ENCODE measurements at regions not wholly inside any gene's neighbourhood (a gene's known extent, or its start where the extent isn't known, plus 50 kb on each side); places are given as distances from the start of the nearest gene placed in this dataset.
A peak's percentile ranks its signal among the peaks of the same experiment; 100 is the strongest.

DNA sequence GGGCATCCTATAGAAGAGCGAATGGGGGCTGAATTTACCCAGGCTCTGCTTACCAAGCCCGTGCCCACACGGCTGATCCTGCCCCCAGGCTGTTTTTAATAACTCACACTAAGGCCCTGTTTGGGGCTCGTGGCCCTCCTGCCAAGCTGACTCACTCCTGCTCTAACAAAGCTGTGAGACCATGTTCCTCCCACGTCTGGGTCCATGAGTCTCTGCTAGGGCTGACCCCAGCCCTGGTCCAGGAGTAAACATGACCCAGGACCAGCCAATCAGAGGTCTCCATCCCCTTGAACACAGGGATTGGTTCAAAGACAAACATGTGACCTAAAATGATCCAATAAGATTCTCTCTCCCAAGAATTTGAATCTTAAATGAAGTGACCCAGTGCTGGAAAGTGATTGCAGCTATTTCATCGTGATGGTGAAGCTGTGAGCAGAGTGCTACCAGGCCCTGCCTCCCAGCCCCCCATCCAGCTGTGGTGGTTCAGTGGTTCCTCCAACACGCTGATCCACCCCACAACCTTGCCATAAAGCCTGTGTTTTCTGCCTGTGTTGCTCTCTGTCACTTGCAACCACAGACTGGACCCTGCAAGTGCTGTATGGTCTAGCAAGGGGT is 57.2 kb downstream of the C16orf82 start:
- DNase-seq (ENCODE audit: low read depth in 4 of 4, low spot score in 3 of 4) = no peak

DNA sequence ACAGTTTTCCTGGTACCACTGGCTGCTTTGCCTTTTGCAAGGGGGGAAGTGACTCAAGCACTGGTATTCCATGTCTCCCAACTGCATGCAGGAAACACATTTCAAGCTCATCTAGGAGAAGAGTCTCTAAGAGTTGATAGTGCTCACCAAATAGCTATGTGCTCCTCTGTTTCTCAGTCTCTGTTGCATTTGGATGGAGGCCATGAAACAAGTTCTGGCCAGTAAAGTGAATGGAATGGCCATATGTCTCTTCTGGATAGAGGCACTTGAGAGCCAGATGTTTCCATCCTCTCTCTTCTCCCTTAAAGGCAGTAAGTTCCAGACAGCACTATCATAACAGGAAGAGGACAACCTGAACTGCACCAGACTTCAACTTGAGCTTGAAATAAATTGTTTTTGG is 60.6 kb downstream of the C16orf82 start:
- no peak for DNase-seq (ENCODE audit: low read depth in 4 of 4, low spot score in 3 of 4)

DNA sequence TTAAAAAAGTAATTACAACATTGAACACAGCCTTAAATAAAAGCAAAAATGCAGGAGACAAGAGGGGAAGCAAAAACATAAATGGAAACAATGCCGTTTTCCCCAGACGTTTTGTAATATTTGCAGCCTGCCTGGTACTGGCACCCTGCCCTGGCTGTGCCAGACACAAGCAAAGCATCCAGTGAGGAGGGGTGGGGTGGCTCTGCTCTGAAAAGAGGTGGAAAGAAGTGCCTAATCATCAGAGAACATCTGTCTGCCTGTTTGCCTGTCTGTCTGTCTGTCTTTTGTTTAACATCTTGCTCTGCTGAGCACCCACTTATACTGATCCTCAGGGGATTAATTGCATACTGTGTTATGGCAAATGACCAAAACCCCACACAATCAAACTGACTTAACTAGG is 62.7 kb downstream of the C16orf82 start:
- DNase-seq (ENCODE audit: low read depth in 4 of 4, low spot score in 3 of 4) = no peak

DNA sequence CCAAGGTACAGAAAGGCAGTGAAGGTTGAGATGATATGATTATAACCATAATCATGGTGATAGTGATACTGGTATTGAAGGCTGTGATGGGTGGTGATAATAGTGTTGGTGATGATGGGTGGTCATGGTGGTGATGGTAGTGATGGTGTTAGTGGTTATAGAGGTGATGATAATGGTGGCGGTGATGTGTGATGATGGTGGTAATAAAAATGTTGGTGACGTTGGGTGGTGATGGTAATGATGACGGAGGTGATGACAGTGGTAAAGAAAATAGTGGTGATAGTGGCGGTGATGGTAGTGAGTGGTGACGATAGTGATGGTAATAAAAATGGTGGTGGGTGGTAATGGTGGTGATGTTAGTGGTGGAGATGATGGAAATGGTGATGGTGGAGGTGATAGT is 65.1 kb upstream of the KDM8 start:
- no peak for DNase-seq (ENCODE audit: low read depth in 4 of 4, low spot score in 3 of 4)

DNA sequence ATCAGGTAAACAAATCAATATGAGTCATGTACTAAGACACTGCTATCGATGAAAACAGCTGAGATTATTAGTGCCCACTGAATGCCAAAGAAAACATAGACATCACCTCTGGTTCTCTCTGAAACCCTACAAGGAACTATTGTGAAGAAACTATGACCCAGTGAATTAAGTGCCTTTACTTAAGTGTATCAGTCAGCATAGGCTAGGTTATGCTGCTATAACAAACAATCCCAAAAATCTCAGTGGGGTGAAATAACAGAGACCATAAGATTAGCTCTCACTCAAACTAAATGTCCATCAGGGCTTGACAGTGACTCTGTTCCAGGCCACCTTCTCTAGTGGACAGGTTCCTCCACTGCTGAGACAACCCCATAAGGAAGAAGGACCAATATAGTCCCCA is 57.7 kb upstream of the KDM8 start:
- DNase-seq (ENCODE audit: low read depth in 4 of 4, low spot score in 3 of 4) = no peak

DNA sequence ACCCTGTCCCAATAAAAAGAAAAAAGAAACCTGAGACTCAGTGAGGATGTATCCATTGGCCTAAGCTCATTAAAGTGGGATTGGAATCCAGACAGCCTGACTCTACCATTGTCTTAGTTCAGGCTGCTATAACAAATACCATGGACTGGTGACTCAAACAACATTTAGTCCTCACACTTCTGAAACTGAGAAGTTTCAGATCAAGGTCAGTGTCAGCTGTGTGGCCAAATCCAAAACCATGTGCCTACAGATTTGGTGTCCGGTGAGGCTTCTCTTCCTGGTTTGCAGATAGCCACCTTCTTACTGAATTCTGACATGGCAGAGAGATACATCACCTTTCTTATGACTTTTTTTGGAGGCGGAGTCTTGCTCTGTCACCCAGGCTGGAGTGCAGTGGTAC is 53.3 kb upstream of the KDM8 start:
- DNase-seq (ENCODE audit: low read depth in 4 of 4, low spot score in 3 of 4) = no peak

DNA sequence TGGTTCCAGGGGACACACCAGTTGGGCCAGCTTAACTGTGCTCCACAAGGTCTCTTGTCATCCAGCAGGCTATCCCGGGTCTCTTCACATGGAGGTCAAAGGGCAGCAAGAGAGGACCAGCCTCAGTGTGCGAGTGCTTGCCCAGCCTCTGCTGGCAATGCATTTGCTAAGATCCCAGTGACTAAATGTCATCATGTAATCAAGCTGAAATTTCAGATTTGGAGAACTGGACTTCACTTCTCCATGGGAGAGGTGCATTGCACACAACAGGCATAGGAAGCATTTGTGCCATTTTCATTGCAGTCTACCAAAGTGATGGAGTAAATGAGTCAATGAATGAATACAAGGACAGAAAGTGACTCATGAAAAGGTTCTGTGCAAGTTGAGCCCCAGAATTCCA is 51.2 kb upstream of the KDM8 start:
- no peak for DNase-seq (ENCODE audit: low read depth in 4 of 4, low spot score in 3 of 4)

DNA sequence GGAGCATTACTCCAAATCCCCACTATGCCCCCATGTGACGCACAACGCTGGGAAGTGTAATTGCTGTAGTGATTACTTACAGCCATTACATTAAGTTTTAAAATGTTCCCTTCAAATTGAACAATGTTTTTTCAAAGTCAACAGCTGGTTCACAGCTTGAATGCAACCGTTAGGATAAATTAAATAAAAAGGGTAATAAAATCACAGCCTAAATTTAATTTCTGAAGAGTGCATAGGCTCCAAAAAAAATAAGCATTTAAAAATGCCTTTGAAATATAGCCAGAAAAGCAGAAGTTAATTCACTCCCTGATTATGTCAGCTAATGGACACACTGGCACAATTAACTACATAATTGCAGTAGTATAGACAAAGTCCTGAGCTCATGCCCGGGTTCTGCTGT is 50.5 kb upstream of the KDM8 start:
- peak in 1 of 4 donors; percentile 10 for DNase-seq (ENCODE audit: low read depth in 4 of 4, low spot score in 3 of 4)
